Limb (tissue), 2 donors: ENCODE measurements at regions not wholly inside any gene's neighbourhood (a gene's known extent, or its start where the extent isn't known, plus 50 kb on each side); places are given as distances from the start of the nearest gene placed in this dataset.

Source experiments
- DNase-seq, 2 donors: peaks; one replicate each; pipeline ENCODE4 v3.0.0-alpha.2; 2016; ENCODE audit errors: extremely low spot score in 2 of 2

DNA sequence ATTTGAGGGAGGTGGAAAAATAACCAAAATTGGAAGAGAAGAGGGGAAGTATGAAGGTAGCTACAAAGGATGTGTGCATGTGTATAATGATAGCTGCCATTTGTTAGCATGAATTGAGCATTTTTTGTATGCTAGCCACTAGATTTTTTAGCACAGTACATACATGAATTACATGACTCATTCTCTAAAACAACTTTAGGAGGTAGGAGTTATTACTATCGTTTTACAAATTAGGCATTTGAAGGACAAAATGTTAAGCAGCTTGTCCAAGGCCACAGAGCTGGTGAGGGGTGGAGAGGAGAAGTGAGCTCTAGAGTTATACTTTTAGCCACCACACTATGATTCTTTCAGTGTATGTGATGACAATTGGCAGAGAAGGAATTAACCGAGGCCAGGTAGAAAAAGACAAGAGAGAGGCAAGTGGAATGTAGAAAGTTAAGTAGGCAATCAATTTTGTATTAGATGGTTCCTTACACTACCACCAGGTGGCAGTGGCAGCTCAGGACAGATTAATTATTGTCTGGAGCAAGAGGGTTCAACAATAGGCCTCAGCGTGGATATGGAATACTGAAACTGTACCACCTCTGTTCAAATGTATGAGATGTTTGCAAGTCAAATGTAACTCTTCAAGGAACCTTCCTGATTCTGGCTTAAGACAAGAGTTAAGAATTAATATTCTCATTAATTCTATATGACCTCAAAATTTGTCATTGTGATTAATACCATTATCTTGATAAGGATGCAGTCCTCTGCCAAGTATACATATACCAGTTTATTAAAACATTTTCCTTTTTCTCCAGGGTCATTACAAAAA, 128.0 kb downstream of the MBL2 start:
- peak; percentile 39 to 52 for DNase-seq

DNA sequence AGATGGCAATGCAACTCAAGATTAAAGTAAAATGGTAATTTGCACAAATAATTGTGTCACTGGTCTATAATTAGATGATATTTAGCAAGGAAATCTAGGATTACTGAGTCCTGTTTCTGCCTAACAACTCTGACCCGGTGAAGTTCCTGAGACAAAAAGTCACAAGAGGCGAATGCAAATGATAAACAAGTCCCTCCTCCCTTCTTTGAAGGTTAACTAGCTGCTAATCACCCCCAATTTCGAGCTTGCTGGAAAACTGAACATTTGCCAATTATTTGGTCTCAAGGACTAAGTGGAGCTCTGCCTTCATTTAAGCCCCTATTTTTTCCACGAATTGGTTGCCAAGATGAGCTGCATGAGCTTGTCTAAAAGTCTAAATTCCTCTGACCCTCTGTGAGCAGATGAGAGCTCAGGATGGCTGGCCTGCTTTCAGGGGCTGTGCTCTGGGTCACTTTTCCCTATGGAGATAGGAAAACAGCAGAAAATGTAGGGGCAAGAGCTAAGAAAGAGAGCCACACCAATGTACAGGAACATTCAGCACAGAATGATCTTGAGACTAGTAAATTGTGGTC, 127.3 kb downstream of the MBL2 start:
- DNase-seq = no peak

- no peak for DNase-seq
Observed at GRCh38 chr10:52649511-52649910, 123.1 kb downstream of the MBL2 start.

DNA sequence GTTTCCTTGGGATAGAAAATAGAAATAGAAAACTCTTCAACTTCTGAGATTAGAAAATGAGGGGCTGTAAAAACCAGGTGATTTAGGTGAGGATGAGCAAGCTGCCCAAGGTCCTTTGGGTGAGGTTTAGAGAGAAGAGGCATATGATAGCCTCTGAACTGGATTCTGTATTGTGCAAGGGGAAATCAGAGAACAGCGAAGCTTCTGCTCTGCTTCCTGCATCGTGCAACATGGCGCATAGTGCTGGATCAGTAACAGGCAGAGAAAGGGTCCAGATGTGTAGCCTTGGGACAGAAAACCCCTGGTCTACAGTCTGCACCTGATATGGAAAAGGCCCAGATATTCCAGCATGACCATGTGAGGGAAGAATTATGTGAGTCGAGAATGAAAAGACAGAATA, 121.7 kb downstream of the MBL2 start:
- no peak for DNase-seq

DNA sequence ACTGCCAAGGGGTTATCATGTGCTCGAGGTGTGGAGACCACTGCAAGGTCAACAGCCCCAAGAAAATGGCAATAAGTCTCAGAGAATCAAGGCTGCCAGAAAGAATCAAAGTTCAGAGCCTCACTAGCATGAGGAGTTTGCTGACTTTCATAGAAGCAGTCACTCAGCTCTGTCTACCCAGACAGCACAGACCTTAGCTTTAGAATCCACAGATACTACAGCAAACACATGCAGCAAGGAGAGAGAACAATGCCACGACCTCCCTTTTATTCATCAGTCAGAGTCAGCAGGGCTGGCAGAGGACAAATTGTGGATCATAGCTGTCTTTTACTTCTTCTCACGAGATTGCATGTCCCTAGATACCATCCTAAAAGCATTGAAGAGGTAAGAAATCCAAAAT, 121.3 kb downstream of the MBL2 start:
- no peak for DNase-seq

DNA sequence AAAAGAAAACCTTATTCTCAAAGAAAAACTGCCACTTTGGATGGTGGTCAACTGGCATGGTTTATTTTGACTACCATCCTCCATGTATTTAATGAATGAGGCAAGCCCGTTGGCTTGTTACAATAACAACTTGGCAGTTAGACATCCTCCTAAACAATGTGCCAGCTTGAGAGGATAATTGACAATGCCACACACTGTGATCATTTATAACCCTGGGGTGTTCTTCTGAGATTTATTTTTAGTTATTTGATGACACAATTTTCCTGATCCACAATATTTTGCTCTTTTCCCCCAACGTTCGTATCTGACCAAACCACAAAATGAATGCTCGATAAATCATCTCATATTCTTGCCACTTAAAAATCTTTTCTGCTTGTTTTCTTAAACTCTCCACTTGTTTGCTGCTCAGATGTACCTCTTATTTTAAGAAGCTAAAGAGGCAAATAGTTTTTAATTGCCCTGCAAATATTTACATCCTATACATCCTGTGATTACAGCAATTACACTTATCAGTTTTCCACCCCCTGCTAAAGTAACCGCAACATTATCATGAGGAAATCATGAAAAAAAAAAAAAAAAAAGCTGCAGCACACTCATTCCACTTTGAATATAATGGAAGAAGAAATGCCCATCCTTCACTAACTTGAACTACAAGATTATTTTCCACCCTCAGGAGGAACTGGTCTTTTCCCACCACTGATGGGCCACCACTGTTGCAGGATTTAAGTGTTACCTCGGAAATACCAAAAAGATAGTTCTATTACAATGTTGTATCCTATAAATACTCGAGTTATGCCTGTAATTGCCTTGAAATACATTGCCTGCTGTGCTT, 119.9 kb downstream of the MBL2 start:
- no peak for DNase-seq

- no peak for DNase-seq
Observed at GRCh38 chr10:52653263-52653909, 119.2 kb downstream of the MBL2 start.

DNA sequence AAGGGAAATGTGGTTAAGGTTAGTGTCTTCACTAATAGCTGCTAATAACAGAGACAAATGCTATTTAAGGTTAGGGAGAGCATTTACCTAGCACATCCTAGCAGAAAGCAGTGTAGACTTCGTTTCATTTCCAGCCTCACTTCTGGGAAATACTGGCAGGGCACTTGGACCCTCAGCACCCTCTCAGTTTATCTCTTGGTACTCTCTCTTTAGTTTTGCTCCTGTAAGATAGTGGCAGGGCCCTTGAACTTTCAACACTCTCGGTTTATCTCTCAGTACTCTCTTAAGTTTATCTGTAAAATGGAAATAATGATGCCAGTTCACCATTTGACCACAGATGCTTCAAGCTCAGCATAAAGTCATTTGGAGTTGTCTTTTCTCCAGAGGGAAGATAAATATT, 118.4 kb downstream of the MBL2 start:
- no peak for DNase-seq

DNA sequence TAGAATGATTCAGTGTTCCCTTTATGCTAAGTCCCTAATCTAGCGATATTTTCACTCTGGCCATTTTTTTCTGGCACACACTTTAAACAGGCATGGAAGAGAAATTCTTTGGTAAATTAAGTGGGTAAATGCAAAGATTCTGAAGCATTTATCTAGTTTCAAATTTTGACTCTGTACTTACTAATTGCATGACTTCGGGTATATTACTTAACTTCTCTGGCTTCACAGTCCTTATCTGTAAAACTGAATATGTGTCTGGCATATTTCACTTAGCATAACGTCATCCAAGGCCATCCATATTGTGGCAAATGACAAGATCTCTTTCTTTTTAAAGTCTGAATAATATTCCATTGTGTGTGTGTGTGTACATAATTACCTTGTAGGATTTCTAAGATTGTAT, 114.5 kb downstream of the MBL2 start:
- DNase-seq = no peak

GRCh38 chr10:52659085-52659484, 113.5 kb downstream of the MBL2 start:
- DNase-seq = no peak

- no peak for DNase-seq
Observed at GRCh38 chr10:52662256-52662655, 110.3 kb downstream of the MBL2 start.

- DNase-seq = no peak
Observed at GRCh38 chr10:52663161-52663560, 109.4 kb downstream of the MBL2 start.

DNA sequence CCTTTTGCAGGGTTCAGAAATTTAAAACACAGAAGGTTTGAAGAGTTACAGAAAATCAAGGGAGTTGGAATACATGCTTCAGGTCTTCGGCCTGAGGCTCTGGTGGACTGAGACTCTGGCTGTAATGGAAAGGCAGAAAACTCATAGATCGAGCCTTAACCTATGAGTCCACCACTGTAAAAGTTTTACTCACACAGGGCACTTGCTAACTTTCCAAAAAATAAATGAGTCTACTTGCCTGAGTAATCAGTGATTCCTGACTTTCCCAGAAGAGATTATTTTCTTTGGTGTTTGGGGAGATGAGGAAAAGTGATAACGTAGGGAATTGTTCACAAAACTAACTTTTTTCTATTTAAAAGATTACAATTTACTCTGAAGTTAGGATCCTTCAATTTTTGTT, 108.0 kb downstream of the MBL2 start:
- DNase-seq = no peak

DNA sequence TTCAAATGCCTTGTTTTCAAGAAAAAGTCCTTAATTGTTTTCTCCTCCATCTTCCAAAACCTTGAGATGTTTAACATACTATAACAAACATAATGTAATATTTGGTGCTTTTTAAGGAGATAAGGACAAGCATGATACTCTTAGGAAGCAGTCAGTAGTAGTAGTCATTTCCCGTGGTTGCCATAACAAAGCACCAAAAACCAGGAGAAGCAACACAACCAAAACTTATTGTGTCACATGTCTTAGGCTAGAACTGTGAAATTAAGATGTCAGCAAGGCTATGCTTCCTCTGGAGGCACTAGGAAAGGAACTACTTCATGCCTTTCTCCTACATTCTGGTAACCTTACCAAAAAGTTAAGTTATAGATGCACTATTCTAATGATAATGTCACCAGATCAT, 106.8 kb downstream of the MBL2 start:
- no peak for DNase-seq

- no peak for DNase-seq
Observed at GRCh38 chr10:52666931-52667330, 105.7 kb downstream of the MBL2 start.

- no peak for DNase-seq
Observed at GRCh38 chr10:52668024-52668423, 104.6 kb downstream of the MBL2 start.

- no peak for DNase-seq
Observed at GRCh38 chr10:52672880-52673279, 99.7 kb downstream of the MBL2 start.

DNA sequence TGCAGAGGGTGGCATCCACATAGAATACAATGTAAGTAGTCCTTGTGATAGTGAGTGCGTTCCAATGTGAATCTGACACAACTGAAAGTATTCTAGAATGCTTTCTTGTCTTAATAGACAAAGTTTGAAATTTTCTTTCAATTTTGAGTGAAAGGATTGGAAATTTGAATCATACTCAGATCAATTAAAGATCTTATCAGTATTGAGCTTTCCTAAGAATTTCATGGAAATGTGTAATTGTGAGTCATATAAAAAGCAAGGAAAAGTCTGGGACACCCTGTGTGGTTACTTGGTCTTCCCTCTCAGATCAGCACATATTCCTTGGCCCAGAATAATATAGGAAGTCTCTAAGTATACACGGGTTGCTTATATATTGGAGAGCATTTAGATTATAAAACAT, 99.1 kb downstream of the MBL2 start:
- DNase-seq = no peak

- no peak for DNase-seq
Observed at GRCh38 chr10:52674474-52674873, 98.1 kb downstream of the MBL2 start.

DNA sequence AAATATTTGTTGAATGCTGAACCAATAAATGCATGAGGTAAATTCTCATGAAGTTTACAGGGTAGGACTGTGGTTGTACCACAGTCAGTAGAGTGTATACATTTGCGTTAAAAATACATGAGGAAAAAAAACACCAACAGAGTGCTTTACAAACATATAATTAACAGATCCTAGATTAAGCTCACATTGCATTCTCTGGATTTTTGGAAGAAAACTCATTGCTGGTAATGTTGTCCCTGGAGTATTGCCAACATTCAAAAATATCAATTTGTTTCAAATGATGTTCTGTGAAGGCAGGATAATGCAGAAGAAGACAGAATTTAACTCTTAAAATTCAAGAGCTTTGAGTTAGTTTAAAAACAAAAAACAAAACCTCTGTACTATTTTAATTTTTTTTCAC, 95.5 kb downstream of the MBL2 start:
- DNase-seq = no peak

DNA sequence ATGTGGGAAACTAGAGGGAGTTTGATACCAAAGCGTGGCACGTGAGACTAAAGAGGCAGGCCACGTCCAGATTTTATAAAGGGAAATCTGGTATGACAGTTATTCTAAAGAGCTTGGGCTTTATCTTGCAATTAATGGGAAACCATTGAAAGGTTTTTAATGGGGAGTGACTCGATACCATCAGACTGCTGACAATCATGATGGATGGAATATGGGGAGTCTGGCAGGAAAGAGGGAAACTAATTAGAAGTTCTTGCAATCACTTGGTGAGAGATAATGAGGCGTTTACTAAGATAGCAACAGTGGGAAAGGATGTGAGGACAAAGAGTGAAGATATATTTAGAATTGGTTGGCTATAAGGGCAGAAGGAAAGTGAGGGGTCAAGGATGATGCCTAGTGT, 94.0 kb downstream of the MBL2 start:
- no peak for DNase-seq

- DNase-seq = no peak
Observed at GRCh38 chr10:52679117-52679516, 93.5 kb downstream of the MBL2 start.
